Type B pancreatic cell (in vitro differentiated cells): ENCODE measurements at regions not wholly inside any gene's neighbourhood (a gene's known extent, or its start where the extent isn't known, plus 50 kb on each side); places are given as distances from the start of the nearest gene placed in this dataset.

Experiments used
- DNase-seq: peaks from one replicate; pipeline ENCODE4 v3.0.0; 2021; ENCODE audit warnings: mixed read lengths; ENCODE audit not compliant: unreplicated experiment; ENCODE audit errors: extremely low spot score
- H3K27ac Mint-ChIP-seq: 2 replicates; pipeline ENCODE4 v1.8.0; 2021; ENCODE audit warnings: mild to moderate bottlenecking, mixed read lengths
- H3K27me3 Mint-ChIP-seq: 2 replicates; pipeline ENCODE4 v1.8.0; 2021; ENCODE audit warnings: mixed read lengths
- H3K36me3 Mint-ChIP-seq: 2 replicates; pipeline ENCODE4 v1.8.0; 2021; ENCODE audit warnings: mixed read lengths
- H3K4me1 Mint-ChIP-seq: one replicate; pipeline ENCODE4 v1.8.0; 2021; ENCODE audit warnings: mixed read lengths; ENCODE audit not compliant: unreplicated experiment
- H3K4me3 Mint-ChIP-seq: 2 replicates; pipeline ENCODE4 v1.8.0; 2021; ENCODE audit warnings: mild to moderate bottlenecking, mixed read lengths
- H3K9me3 Mint-ChIP-seq: 2 replicates; pipeline ENCODE4 v1.8.0; 2021; ENCODE audit warnings: mixed read lengths
- CTCF ChIP-seq: fragments of 200-600 bp; sonication (generic); conservative IDR thresholded peaks from 2 replicates; pipeline ENCODE4 v1.5.0; 2021; ENCODE audit warnings: antibody characterized with exemption, mild to moderate bottlenecking

- no peak for DNase-seq
- Mint-ChIP-seq H3K4me1 (peaks cover 19% of the 10 kb centered on the region), H3K27ac (peak overlapping the region; percentile 90), H3K27me3 (no peaks in the 10 kb centered on the region), H3K4me3 (peak overlapping the region; percentile 70), H3K36me3 (no peaks in the 10 kb centered on the region), H3K9me3 (no peaks in the 10 kb centered on the region)
- no peak for TF ChIP-seq CTCF
Observed at GRCh38 chr6:155782739-155783459, 327.3 kb upstream of the NOX3 start.

GRCh38 chr6:155782320-155782731, 326.7 kb upstream of the NOX3 start:
- TF ChIP-seq CTCF: no peak
- Mint-ChIP-seq H3K4me3 (peak overlapping the region; percentile 70), H3K27ac (peak overlapping the region; percentile 90), H3K9me3 (no peaks in the 10 kb centered on the region), H3K27me3 (no peaks in the 10 kb centered on the region), H3K4me1 (peaks cover 19% of the 10 kb centered on the region), H3K36me3 (no peaks in the 10 kb centered on the region)
- no peak for DNase-seq

GRCh38 chr6:155779456-155779855, 323.8 kb upstream of the NOX3 start:
- Mint-ChIP-seq H3K4me1 (peaks cover 12% of the 10 kb centered on the region), H3K27me3 (no peaks in the 10 kb centered on the region), H3K4me3 (no peak overlapping the region), H3K27ac (no peak overlapping the region), H3K36me3 (no peaks in the 10 kb centered on the region), H3K9me3 (peaks cover 6% of the 10 kb centered on the region)
- DNase-seq: no peak
- no peak for TF ChIP-seq CTCF

GRCh38 chr6:155778336-155778735, 322.7 kb upstream of the NOX3 start:
- Mint-ChIP-seq H3K4me1 (peaks cover 12% of the 10 kb centered on the region), H3K9me3 (peaks cover 7% of the 10 kb centered on the region)
- no peak for DNase-seq

GRCh38 chr6:155771822-155772221, 316.2 kb upstream of the NOX3 start:
- Mint-ChIP-seq H3K4me1 (no peaks in the 10 kb centered on the region), H3K36me3 (no peaks in the 10 kb centered on the region), H3K9me3 (peaks cover 14% of the 10 kb centered on the region), H3K27me3 (no peaks in the 10 kb centered on the region), H3K4me3 (no peak overlapping the region), H3K27ac (no peak overlapping the region)
- no peak for DNase-seq
- no peak for TF ChIP-seq CTCF

More at GRCh38 chr6:155778336-155778735, 322.7 kb upstream of the NOX3 start:
- Mint-ChIP-seq H3K27ac (no peak overlapping the region), H3K36me3 (no peaks in the 10 kb centered on the region), H3K4me3 (no peak overlapping the region), H3K27me3 (no peaks in the 10 kb centered on the region)
- no peak for TF ChIP-seq CTCF
